ENCODE measurements at regions not wholly inside any gene's neighbourhood (a gene's known extent, or its start where the extent isn't known, plus 50 kb on each side); places are given as distances from the start of the nearest gene placed in this dataset.

DNA sequence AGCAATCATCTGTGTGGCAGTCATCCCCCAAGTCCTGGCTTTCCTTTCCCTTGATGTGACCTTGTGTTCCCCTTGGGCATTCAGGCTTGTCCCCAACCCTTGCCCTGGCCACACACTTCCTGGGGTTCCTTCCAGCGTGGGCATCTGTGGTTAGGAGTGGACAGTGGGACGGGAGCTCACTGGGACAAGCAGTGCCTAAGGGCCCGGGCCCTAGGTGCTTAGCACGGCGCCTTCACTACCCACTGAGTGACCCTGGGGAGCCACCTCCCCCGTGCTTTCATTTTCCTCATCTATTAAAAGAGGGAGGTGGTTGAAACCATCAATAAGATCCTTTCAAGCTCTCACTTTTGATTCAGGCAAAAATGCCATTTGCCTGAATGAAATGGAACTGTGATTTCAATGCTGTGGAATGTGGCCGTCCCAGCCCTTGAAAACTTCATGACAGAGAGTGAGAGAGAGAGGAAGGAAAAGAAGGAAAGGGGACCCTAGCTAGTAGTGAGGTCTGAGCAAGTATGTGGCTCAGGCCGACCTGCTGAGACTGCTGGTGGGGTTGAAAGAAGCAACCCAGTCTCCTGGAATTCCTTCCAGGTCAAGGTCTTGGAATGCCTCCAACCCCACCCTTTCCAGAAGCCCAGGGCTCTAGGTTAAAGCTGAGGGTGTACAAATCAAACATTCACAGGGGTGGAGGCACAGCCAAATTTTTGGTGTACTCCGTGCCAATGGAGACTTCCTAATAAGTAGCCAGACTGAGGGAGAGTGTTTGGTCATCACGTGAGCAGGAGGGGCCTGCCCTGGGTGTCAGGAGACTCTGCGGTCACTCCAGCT lies 302.9 kb downstream of the TLE3 start:
- no peak for TF ChIP-seq LEF1 (IDR thresholded peaks at IDR 0.05; ENCODE audit: borderline replicate concordance)
- no peak for TF ChIP-seq FOXA1 (IDR thresholded peaks at IDR 0.05)
- no peak for DNase-seq (ENCODE audit: extremely low spot score)
- ChIA-PET POLR2A (no interaction called here), CTCF (no interaction called here)

DNA sequence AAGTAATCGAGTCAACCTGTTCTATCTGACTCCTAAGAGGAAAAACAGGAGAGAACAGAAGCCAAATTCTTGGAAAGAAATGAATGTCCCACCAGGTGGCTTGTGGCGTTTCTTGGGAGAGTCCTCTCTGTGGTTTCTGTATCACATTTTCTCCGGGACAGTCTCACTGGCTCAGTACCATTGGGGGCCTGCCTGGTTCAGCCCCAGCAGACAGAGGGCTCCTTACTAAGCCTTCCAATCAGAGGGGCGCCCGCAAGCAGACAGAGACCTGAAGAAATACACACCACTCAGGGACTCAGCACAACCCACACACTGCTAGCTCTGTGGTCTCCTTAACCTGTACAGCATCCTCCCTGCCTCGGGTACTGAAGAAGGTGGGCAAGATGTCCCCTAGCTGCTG lies 302.1 kb downstream of the TLE3 start:
- POLR2A ChIA-PET, result no interaction called here
- CTCF ChIA-PET, result no interaction called here
- no peak for DNase-seq (ENCODE audit: extremely low spot score)
- TF ChIP-seq L3MBTL2 (conservative IDR thresholded peaks at IDR 0.05), result no peak
- TF ChIP-seq HDGF (IDR thresholded peaks at IDR 0.05; ENCODE audit: borderline replicate concordance), result no peak
- no peak for TF ChIP-seq SP1 (IDR thresholded peaks at IDR 0.05)
- TF ChIP-seq ARNT (IDR thresholded peaks at IDR 0.05), result no peak
- TF ChIP-seq, protein P1, sequence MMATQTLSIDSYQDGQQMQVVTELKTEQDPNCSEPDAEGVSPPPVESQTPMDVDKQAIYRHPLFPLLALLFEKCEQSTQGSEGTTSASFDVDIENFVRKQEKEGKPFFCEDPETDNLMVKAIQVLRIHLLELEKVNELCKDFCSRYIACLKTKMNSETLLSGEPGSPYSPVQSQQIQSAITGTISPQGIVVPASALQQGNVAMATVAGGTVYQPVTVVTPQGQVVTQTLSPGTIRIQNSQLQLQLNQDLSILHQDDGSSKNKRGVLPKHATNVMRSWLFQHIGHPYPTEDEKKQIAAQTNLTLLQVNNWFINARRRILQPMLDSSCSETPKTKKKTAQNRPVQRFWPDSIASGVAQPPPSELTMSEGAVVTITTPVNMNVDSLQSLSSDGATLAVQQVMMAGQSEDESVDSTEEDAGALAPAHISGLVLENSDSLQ (IDR thresholded peaks at IDR 0.05), result no peak
- TF ChIP-seq BHLHE40 (IDR thresholded peaks at IDR 0.05; ENCODE audit: borderline replicate concordance), result no peak
- TF ChIP-seq NFRKB (IDR thresholded peaks at IDR 0.05), result no peak
- TF ChIP-seq FOXA1 (IDR thresholded peaks at IDR 0.05), result no peak
- no peak for TF ChIP-seq FOXM1 (IDR thresholded peaks at IDR 0.05; ENCODE audit: borderline replicate concordance)

DNA sequence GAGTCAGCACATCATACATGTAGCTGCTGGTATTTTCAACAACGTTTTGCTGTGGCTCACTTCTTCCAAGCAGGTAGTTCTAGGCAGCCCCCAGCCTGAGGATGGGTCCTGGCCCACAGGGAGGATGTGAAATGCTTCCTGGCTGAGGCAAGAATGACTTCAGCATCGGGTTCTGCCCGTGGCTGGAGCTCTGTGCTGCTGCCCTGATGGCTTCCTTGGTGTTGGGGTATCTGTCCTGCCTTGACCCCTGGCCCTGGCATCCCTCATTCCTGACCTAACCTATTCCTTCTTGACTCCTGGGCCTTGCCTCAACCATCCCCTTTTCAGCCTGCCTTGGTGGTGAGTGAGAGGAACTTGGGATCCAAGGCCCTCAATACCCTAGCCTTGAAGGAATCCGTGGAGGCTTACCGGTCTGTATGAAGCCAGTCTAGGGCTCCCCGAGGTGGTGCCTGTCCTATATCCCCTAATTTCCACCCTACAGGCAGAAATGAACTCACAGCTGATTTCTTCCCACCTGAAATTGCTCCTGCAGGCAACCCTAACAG lies 300.6 kb downstream of the TLE3 start:
- ChIA-PET POLR2A (no interaction called here), CTCF (no interaction called here)
- DNase-seq (ENCODE audit: extremely low spot score), result no peak
- no peak for TF ChIP-seq SUZ12 (IDR thresholded peaks at IDR 0.05)
- TF ChIP-seq ARNT (IDR thresholded peaks at IDR 0.05), result no peak
- no peak for TF ChIP-seq TARDBP (IDR thresholded peaks at IDR 0.05)
- no peak for TF ChIP-seq FOXM1 (IDR thresholded peaks at IDR 0.05; ENCODE audit: borderline replicate concordance)
- TF ChIP-seq ELF4 (IDR thresholded peaks at IDR 0.05), result no peak
- TF ChIP-seq HDGF (IDR thresholded peaks at IDR 0.05; ENCODE audit: borderline replicate concordance), result no peak
- no peak for TF ChIP-seq LEF1 (IDR thresholded peaks at IDR 0.05; ENCODE audit: borderline replicate concordance)
- TF ChIP-seq CTBP1 (IDR thresholded peaks at IDR 0.05; ENCODE audit: borderline replicate concordance), result no peak
- TF ChIP-seq L3MBTL2 (conservative IDR thresholded peaks at IDR 0.05), result no peak
- TF ChIP-seq SP1 (IDR thresholded peaks at IDR 0.05), result no peak
- no peak for TF ChIP-seq NFRKB (IDR thresholded peaks at IDR 0.05)
- TF ChIP-seq, protein P1 (IDR thresholded peaks at IDR 0.05), result no peak

DNA sequence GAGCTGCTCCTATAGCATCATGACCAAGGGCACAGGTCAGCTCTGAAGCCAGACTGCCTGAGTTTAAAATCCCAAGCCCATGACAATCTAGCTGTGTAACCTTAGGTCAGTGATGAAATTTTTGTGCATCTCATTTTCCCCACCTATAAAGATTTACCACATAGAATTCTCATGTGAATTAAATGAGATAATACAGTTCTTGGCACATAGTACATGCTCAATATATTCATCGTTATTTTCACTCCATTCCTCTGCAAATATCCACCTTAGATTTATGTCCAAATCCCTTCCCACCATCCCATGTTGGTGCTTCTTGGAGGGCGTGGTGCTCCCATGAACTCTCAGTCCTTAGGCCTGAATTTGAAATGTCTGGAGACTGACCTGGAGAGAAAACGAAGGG lies 300.1 kb downstream of the TLE3 start:
- no peak for DNase-seq (ENCODE audit: extremely low spot score)
- TF ChIP-seq TARDBP (IDR thresholded peaks at IDR 0.05) (no peak), ELF4 (IDR thresholded peaks at IDR 0.05) (no peak), NFRKB (IDR thresholded peaks at IDR 0.05) (no peak), BHLHE40 (IDR thresholded peaks at IDR 0.05; ENCODE audit: borderline replicate concordance) (no peak), SUZ12 (IDR thresholded peaks at IDR 0.05) (no peak), SP1 (IDR thresholded peaks at IDR 0.05) (no peak), LEF1 (IDR thresholded peaks at IDR 0.05; ENCODE audit: borderline replicate concordance) (no peak), FOXA1 (IDR thresholded peaks at IDR 0.05) (no peak), L3MBTL2 (conservative IDR thresholded peaks at IDR 0.05) (no peak), ZNF384 (IDR thresholded peaks at IDR 0.05) (no peak), ARNT (IDR thresholded peaks at IDR 0.05) (no peak)
- TF ChIP-seq, protein P1 (IDR thresholded peaks at IDR 0.05), result no peak
- CTCF ChIA-PET, result no interaction called here
- POLR2A ChIA-PET, result no interaction called here

DNA sequence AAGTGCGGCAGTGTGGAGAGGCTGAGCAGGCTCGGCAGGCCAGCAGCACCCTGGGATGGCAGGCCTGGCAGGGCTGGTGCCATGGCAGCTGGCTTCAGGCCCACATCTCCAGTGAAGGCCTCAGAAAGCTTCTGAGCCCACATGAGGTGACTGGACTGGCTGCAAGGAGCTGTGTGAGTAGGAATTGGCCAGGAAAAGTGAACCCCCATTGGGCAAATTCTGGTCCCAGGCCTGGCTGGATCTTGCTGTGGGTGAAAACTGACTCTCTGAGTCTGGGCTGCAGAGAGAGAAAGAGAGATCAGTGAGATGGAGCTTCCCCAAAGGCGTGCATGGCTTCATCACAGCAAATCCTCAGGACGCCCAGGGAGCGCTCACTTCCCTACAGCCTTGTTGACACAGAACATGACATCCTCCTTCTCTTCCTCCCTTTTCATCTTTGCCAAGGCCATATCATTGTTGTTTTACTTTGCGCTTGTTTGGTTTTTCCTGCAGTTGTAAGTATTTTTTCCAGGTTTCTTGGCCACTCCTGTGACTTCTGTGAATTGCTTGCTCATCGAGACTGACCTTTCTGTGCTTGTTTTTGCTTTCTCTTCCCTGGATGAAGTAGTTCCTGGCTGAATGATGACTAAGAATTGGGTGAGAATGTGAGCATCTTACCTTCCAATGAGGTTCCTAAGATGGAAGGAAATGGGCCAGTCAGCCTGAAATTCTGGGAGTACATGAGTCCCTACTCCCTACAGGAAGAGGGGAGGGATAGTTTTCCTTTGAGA lies 299.1 kb downstream of the TLE3 start:
- DNase-seq (ENCODE audit: extremely low spot score), result no peak
- no peak for TF ChIP-seq BHLHE40 (IDR thresholded peaks at IDR 0.05; ENCODE audit: borderline replicate concordance)
- TF ChIP-seq ARNT (IDR thresholded peaks at IDR 0.05), result no peak
- no peak for TF ChIP-seq ELF4 (IDR thresholded peaks at IDR 0.05)
- TF ChIP-seq CTBP1 (IDR thresholded peaks at IDR 0.05; ENCODE audit: borderline replicate concordance), result no peak
- TF ChIP-seq, protein P1 (IDR thresholded peaks at IDR 0.05), result no peak
- TF ChIP-seq FOXK2 (IDR thresholded peaks at IDR 0.05), result no peak
- TF ChIP-seq SP1 (IDR thresholded peaks at IDR 0.05), result no peak
- TF ChIP-seq SUZ12 (IDR thresholded peaks at IDR 0.05), result no peak
- no peak for TF ChIP-seq LEF1 (IDR thresholded peaks at IDR 0.05; ENCODE audit: borderline replicate concordance)
- TF ChIP-seq HDGF (IDR thresholded peaks at IDR 0.05; ENCODE audit: borderline replicate concordance), result no peak
- TF ChIP-seq FOXA1 (IDR thresholded peaks at IDR 0.05), result no peak
- TF ChIP-seq L3MBTL2 (conservative IDR thresholded peaks at IDR 0.05), result no peak
- no peak for TF ChIP-seq FOXM1 (IDR thresholded peaks at IDR 0.05; ENCODE audit: borderline replicate concordance)
- TF ChIP-seq NFRKB (IDR thresholded peaks at IDR 0.05), result no peak
- TF ChIP-seq ZNF384 (IDR thresholded peaks at IDR 0.05), result no peak
- TF ChIP-seq TARDBP (IDR thresholded peaks at IDR 0.05), result no peak
- CTCF ChIA-PET, result no interaction called here
- POLR2A ChIA-PET, result no interaction called here

All from HEK293T (cell line).